ENCODE measurements at regions not wholly inside any gene's neighbourhood (a gene's known extent, or its start where the extent isn't known, plus 50 kb on each side); places are given as distances from the start of the nearest gene placed in this dataset.
"Not testable (repeated sequence)": the region's sequence is repeated elsewhere in the genome, so short reads cannot be mapped to it uniquely, and the experiment has no call there.

GRCh38 chr2:10193276-10193795 lies 70.8 kb downstream of the RRM2 start:
- no peak for TF ChIP-seq JUND (IDR thresholded peaks at IDR 0.05; ENCODE audit: low read depth)
- no peak for DNase-seq (ENCODE audit: low read depth in 1 of 2, low spot score in 1 of 2)
- in situ Hi-C loops (cut with HindIII; ENCODE audit: low pct_unique_long_range_greater_than_20kb, low sequenced_read_pairs), result no loop called here

DNA sequence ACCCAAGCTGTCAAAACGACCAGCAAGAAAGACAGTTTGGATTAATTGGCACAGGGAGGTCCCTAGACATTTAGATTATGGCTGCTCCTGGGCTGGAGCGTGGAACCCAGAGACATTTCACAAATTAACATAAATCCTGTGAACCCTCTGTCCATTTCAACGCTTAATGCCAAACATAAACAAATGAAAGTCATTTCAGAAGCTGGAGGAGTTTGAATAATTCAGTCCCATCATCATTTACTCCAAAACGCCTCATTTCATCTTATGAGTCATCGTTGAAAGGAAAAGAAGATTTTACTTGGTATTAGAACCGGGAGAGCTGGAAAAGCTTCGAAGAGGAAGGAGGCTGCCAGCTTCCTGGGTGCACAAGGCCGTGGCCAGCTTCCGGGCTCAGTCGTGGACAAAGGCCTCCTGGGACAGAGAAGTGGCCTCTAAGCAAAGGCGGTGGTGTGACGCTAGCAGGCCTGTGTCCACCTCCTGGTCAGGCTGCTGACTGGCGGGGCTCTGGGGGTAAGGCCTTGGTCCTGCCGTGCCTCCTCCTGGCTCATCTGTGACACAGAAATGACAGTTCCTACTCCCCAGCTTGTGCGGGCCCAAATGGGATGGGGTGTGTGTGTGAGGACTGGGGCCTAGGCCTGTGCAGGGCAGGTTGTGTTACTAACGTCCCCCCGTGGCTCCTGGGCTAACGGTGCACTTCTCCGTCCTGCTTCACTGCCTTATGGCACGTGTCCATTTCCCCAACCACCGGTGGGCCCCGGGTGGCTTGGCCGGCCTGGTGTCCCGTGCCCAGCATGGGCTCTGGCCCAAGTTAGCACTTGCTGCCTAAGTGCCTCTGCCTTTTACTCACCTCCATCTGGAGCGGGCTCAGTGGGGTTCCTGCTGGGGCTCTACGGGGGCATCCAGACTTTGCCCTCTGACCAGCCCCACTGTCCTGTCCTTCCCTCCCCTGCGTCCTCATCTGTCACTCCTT lies 71.6 kb downstream of the RRM2 start:
- in situ Hi-C loops (cut with HindIII; ENCODE audit: low pct_unique_long_range_greater_than_20kb, low sequenced_read_pairs), result no loop called here
- no peak for TF ChIP-seq JUND (IDR thresholded peaks at IDR 0.05; ENCODE audit: low read depth)
- no peak for DNase-seq (ENCODE audit: low read depth in 1 of 2, low spot score in 1 of 2)

GRCh38 chr2:10195278-10196109 lies 73.0 kb downstream of the RRM2 start:
- in situ Hi-C loops (cut with HindIII; ENCODE audit: low pct_unique_long_range_greater_than_20kb, low sequenced_read_pairs), result no loop called here
- no peak for TF ChIP-seq JUND (IDR thresholded peaks at IDR 0.05; ENCODE audit: low read depth)
- DNase-seq (ENCODE audit: low read depth in 1 of 2, low spot score in 1 of 2), result no peak

DNA sequence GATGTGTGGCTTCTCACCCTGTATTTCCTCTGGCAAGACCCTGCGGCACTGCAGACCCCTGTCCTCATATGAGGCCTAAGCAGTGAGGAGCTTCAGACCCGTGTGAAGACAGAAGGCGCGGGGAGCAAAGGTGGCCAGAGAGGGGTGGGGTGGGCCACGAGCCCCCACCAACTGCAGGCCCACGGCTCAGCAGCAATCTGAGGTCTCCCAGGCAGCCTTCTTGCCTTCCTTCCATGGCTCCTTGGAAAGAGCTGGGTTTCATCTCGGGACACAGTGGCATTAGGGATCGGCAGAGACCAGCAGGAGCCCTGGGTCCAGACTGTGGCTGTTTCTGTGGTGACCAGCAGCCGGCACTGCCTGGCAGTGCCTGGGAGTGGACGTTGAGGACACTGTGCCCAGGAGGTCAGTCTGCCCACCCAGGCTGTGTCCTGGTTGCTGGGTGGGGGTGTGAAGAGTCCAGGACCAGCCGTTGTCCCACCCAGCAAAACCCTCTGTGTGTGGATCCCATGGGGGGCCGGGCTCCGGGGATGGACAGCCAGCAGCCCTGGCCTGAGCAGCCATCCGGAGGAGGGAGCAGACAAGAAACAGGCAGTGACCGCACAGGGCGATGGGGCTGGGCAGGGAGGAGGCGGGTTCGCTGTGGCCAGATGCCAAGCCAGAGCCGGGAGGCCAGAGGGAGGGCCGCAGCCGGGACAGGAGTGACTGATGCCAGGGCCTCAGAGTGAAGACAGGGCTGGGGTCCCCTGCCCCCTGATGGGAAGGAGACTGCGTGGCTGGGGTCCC lies 73.8 kb downstream of the RRM2 start:
- no peak for TF ChIP-seq JUND (IDR thresholded peaks at IDR 0.05; ENCODE audit: low read depth)
- in situ Hi-C loops (cut with HindIII; ENCODE audit: low pct_unique_long_range_greater_than_20kb, low sequenced_read_pairs), result no loop called here
- no peak for DNase-seq (ENCODE audit: low read depth in 1 of 2, low spot score in 1 of 2)

GRCh38 chr2:10196948-10197696 lies 74.6 kb downstream of the RRM2 start:
- in situ Hi-C loops (cut with HindIII; ENCODE audit: low pct_unique_long_range_greater_than_20kb, low sequenced_read_pairs), result no loop called here
- DNase-seq (ENCODE audit: low read depth in 1 of 2, low spot score in 1 of 2), result no peak
- no peak for TF ChIP-seq JUND (IDR thresholded peaks at IDR 0.05; ENCODE audit: low read depth)

DNA sequence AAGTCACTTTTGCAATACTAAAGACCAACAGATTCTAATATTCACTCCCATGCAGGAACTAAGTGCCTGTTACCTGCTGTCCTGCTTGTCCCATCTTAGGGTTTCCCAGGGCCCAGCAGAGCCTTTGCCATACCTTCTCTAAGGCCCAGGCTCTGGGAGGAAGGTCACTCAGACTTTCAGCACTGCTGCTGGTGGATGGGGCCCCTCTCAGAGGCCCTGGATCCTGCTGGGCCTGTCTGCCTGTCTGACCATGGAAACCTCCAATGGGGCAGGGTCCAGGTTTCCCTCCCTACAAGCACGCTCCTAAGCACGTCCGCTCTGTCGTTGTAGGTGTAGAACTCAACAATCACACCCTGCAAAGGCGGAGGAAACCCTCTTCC lies 75.1 kb downstream of the RRM2 start:
- no peak for TF ChIP-seq JUND (IDR thresholded peaks at IDR 0.05; ENCODE audit: low read depth)
- in situ Hi-C loops (cut with HindIII; ENCODE audit: low pct_unique_long_range_greater_than_20kb, low sequenced_read_pairs), result no loop called here
- DNase-seq (ENCODE audit: low read depth in 1 of 2, low spot score in 1 of 2), result no peak

- in situ Hi-C loops (cut with HindIII; ENCODE audit: low pct_unique_long_range_greater_than_20kb, low sequenced_read_pairs); DNase-seq (ENCODE audit: low read depth in 1 of 2, low spot score in 1 of 2): not testable (repeated sequence)
Observed at GRCh38 chr2:10198482-10198881, 75.9 kb downstream of the RRM2 start.

DNA sequence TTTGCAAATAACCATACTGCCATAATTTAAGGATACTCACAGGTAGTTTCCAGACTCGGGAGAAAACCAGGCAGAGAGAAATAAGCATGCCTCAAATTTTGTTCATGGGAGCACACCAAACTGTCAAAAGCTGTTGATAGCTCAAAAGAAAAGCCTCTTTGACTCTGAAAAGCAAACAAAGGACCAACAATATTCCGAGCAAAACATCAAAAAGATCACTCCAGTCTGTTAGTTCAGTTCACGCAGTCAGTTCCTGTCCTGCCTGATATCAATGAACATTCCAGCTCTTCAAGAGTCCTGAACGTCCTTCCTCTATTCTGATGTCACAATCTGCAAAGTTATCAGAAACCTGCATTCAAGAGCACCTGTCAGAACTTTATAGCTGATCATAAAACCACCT lies 78.7 kb downstream of the RRM2 start:
- in situ Hi-C loops (cut with HindIII; ENCODE audit: low pct_unique_long_range_greater_than_20kb, low sequenced_read_pairs), result no loop called here
- no peak for DNase-seq (ENCODE audit: low read depth in 1 of 2, low spot score in 1 of 2)
- TF ChIP-seq JUND (IDR thresholded peaks at IDR 0.05; ENCODE audit: low read depth), result no peak

DNA sequence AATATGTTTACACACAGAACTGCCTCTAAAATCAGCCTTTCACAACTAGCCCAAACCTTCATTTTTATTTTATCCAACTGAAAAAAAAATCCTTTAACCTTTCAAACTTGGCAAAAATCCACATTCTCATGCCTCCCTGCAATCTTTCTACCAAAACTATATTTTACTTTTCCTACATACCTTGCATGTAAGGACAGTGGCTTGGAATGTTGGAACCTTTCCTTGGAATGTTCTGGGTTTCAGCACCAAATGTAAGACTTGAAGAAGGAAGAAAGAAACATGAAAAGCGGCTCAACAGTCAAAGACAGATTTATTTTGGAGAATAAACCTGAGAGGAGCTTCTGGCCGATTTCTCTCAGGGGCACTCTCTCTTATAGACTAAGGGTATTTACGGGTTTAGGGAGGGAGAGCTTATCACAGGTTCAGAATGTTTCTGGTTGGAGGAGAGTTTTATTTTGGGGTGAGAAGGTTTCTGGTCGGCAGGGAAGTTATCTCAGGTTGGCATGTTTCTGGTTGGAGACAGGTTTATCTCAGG lies 79.7 kb downstream of the RRM2 start:
- TF ChIP-seq JUND (IDR thresholded peaks at IDR 0.05; ENCODE audit: low read depth), result no peak
- DNase-seq (ENCODE audit: low read depth in 1 of 2, low spot score in 1 of 2), result no peak
- in situ Hi-C loops (cut with HindIII; ENCODE audit: low pct_unique_long_range_greater_than_20kb, low sequenced_read_pairs), result no loop called here

DNA sequence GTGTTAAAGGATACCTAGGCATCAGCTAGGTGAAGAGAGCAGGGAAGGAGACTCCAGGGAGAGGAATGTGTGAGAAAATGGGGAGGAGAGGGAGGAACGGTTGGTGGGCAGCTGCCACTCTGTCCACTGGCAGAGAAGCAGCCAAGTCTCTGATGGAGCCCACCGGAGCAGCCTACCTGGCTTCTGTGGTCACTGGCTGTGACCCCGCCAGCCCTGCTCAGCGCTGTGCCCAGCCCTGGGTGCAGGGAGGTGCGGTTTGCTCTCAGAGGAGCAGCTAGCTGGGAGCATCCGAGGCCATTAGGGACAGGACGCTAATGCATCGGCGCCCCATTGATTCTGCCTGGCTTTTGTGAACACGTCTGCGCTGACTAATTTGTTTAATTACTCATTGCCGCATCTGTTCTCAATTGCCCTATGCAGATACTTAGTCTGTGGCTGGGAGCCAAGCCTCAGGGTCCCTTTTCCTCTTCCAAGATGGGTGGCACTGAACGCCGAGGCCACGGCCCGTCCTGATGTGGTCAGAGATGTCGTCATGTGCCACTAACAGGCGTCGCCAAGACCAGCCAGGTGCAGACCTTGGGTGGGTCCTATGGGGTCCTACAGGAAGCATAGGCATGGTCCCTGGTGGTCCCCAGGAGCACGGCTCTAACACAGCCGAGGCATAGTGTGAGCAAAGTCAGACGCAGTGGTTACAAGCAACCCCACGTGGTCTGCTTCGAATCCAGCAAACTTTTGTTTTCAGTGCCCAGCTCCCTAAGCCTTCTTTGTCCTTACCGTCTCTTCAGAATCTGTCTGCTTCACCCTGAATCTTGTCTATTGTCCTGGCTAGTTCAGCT lies 82.0 kb downstream of the RRM2 start:
- TF ChIP-seq JUND (IDR thresholded peaks at IDR 0.05; ENCODE audit: low read depth), result no peak
- DNase-seq (ENCODE audit: low read depth in 1 of 2, low spot score in 1 of 2), result no peak
- in situ Hi-C loops (cut with HindIII; ENCODE audit: low pct_unique_long_range_greater_than_20kb, low sequenced_read_pairs), result no loop called here

DNA sequence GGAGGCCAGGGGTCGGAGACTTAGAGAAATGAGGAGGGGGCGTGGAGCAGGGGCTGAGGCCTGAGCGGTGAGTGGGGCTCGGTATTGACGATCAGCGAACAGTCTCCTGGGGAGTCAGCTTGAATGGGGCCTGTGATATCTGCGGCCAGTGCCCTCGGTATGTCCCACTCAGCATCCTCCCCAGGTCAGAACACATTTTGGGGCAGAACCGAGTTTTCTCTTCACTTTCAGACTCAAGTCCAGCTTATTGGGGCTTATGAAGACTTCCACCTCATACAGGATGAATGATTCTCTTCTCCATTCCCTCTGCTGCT lies 82.6 kb downstream of the RRM2 start:
- DNase-seq (ENCODE audit: low read depth in 1 of 2, low spot score in 1 of 2), result no peak
- in situ Hi-C loops (cut with HindIII; ENCODE audit: low pct_unique_long_range_greater_than_20kb, low sequenced_read_pairs), result no loop called here
- no peak for TF ChIP-seq JUND (IDR thresholded peaks at IDR 0.05; ENCODE audit: low read depth)
